Natural killer cell treated with Interleukin-12 subunit alpha and Interleukin-12 subunit beta and Interleukin-15 and Interleukin-18, amount 100 ng/mL, for 72 hours (primary cell): ENCODE measurements at regions not wholly inside any gene's neighbourhood (a gene's known extent, or its start where the extent isn't known, plus 50 kb on each side); places are given as distances from the start of the nearest gene placed in this dataset.
"Not testable (repeated sequence)": the region's sequence is repeated elsewhere in the genome, so short reads cannot be mapped to it uniquely, and the experiment has no call there.

Experiments used
- ATAC-seq, 2 donors: fragments of 150-1000 bp; cut with Tn5 transposase in 1 of 2; sonication (Bioruptor Pico), chemical (Tn5 transposase) in 1 of 2; 2 replicates each; pipeline ENCODE4 v1.10.0; 2021
- DNase-seq: peaks from one replicate; pipeline ENCODE4 v3.0.0; 2022; ENCODE audit warnings: low spot score
- H3K27ac Mint-ChIP-seq, 2 donors: 1 replicate in 1 of 2; 2 replicates in 1 of 2; pipeline ENCODE4 v1.8.0; 2022; ENCODE audit warnings: mixed read lengths in 2 of 2, mild to moderate bottlenecking in 1 of 2, moderate library complexity in 1 of 2
- H3K27me3 Mint-ChIP-seq, 2 donors: 1 replicate in 1 of 2; 2 replicates in 1 of 2; pipeline ENCODE4 v1.8.0; 2022; ENCODE audit warnings: mixed read lengths in 2 of 2
- H3K36me3 Mint-ChIP-seq: one replicate; pipeline ENCODE4 v1.8.0; 2022; ENCODE audit warnings: mixed read lengths
- H3K4me1 Mint-ChIP-seq, 2 donors: 1 replicate in 1 of 2; 2 replicates in 1 of 2; pipeline ENCODE4 v1.8.0; 2022; ENCODE audit warnings: low read depth in 2 of 2, mixed read lengths in 2 of 2, mild to moderate bottlenecking in 1 of 2
- H3K4me3 Mint-ChIP-seq: one replicate; pipeline ENCODE4 v1.8.0; 2022; ENCODE audit warnings: mixed read lengths
- H3K9me3 Mint-ChIP-seq: 2 replicates; pipeline ENCODE4 v1.8.0; 2022; ENCODE audit warnings: mixed read lengths

DNA sequence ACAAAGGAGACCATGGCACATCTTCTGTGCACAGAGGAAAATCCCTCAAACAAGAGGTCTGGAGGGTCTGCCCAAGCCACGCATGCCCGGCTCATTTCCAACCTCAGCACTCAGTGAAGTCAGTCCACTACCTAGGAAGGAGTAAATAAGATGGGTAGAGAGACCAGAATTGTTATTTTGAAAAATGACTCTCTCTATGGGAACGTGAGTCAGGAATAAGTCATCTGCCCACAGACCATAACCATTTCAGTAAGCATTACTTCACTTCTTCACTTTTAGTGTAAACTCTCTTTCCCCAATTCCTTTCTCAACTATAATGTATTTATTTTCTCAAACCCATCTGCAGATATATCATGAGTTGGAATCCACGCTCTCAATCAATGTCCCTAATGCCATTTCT, 1039.9 kb upstream of the USP15 start:
- H3K36me3 Mint-ChIP-seq: peaks cover 13% of the 10 kb centered on the region
- no peak for ATAC-seq
- H3K9me3 Mint-ChIP-seq: peaks cover 36% of the 10 kb centered on the region
- H3K27ac Mint-ChIP-seq: no peak overlapping the region
- H3K4me1 Mint-ChIP-seq: no peaks in the 10 kb centered on the region
- H3K27me3 Mint-ChIP-seq: no peaks in the 10 kb centered on the region
- DNase-seq: no peak
- H3K4me3 Mint-ChIP-seq: no peak overlapping the region

DNA sequence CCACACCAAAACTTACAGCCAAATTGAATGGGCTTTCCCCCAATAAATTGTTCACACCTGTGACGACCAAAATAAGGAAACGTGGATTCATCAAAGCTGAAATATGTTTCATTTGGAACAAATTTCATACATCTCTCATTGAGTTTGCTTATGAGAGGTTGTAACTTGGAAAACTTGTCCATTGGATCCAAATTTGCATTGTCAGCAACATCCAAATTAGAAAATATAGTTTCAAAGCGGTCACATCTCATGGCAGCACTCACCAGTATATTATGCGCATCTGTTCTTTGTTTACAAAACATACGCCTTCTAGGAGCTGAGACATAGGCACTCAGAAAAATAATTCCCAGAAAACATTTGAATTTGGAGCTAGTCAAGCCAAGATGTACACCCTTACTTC, 1028.2 kb upstream of the USP15 start:
- H3K27ac Mint-ChIP-seq: no peak overlapping the region
- H3K9me3 Mint-ChIP-seq: peaks cover 25% of the 10 kb centered on the region
- H3K27me3 Mint-ChIP-seq: no peaks in the 10 kb centered on the region
- H3K36me3 Mint-ChIP-seq: no peaks in the 10 kb centered on the region
- ATAC-seq (no peak), DNase-seq (no peak)
- H3K4me1 Mint-ChIP-seq: no peaks in the 10 kb centered on the region
- H3K4me3 Mint-ChIP-seq: no peak overlapping the region

DNA sequence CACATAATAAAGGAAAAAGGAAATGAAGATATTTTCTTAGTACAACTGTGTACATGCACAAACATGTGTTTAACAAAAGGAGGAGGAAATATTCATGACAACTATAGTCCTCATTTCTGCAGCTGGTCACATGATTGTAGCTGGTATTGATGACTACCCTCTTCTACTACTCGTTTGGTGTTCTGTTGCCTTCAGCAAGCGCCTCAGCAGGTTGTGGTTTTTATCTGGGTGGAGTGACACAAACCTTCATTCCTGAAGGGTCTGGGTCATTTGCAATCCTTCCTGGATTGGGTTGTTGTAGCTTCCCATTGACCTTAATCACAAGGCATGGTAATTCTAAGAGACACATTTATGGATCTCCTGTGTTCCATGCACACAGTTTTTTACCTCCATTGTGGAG, 1009.9 kb upstream of the USP15 start:
- no peaks in the 10 kb centered on the region for H3K4me1 Mint-ChIP-seq
- no peak overlapping the region for H3K27ac Mint-ChIP-seq
- no peaks in the 10 kb centered on the region for H3K27me3 Mint-ChIP-seq
- no peaks in the 10 kb centered on the region for H3K36me3 Mint-ChIP-seq
- H3K4me3 Mint-ChIP-seq: no peak overlapping the region
- ATAC-seq: no peak
- DNase-seq: no peak
- H3K9me3 Mint-ChIP-seq: peaks cover 30% of the 10 kb centered on the region

DNA sequence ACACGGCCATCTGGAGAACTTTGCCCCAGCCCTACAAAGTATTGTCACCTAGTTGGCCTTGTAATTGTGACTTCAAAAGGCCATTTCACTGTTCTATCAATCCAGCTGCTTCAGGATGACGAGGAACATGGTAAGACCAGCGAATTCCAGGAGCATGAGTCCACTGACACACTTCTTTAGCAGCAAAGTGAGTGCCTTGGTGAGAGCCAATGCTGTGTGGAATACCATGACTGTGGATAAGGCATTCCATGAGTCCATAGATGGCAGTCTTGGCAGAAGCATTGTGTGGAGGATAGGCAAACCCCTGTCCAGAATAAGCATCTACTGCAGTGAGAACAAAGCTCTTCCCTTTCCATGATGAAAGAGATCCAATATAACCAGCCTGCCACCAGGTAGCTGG, 1009.1 kb upstream of the USP15 start:
- Mint-ChIP-seq H3K4me1 (no peaks in the 10 kb centered on the region), H3K4me3 (no peak overlapping the region), H3K27ac (no peak overlapping the region), H3K9me3 (peaks cover 28% of the 10 kb centered on the region), H3K27me3 (no peaks in the 10 kb centered on the region), H3K36me3 (no peaks in the 10 kb centered on the region)
- ATAC-seq (no peak), DNase-seq (no peak)

DNA sequence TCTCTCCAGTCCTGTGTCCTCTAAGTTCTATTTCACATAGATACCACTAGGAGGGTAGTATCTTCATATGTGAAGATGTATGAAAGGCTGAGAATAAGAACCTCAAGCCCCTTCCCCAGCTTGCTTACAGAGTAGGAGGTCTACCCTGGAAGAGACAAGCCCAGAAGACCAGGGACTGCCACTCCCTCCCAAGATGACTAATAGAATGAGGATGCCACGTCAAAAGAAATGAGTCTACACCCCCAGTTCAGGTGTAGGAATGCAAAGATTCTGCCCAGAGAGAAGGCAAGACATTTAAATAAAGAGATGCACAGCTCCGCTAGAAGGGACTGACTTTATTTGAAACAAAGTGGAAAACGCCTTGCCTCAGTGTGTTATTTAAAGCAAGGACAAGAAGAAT, 1006.0 kb upstream of the USP15 start:
- DNase-seq: no peak
- no peak for ATAC-seq
- no peaks in the 10 kb centered on the region for H3K27me3 Mint-ChIP-seq
- H3K9me3 Mint-ChIP-seq: peaks cover 22% of the 10 kb centered on the region
- H3K27ac Mint-ChIP-seq: no peak overlapping the region
- H3K4me3 Mint-ChIP-seq: no peak overlapping the region
- no peaks in the 10 kb centered on the region for H3K36me3 Mint-ChIP-seq
- H3K4me1 Mint-ChIP-seq: no peaks in the 10 kb centered on the region

DNA sequence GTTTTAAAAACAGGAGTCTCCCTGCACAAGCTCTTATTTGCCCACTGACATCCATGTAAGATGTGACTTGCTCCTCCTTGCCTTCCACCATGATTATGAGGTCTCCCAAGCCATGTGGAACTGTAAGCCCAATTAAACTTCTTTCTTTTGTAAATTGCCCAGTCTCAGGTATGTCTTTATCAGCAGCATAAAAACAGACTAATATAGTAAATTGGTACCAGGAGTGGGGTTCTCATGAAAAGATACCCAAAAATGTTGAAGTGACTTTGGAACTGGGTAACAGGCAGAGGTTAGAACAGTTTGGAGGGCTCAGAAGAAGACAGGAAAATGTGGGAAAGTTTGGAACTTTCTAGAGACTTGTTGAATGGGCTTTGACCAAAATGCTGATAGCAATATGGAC, 995.9 kb upstream of the USP15 start:
- not testable (repeated sequence) for H3K27me3 Mint-ChIP-seq, H3K4me3 Mint-ChIP-seq, ATAC-seq, H3K27ac Mint-ChIP-seq, DNase-seq, H3K4me1 Mint-ChIP-seq
- peaks cover 27% of the 10 kb centered on the region for H3K9me3 Mint-ChIP-seq
- peaks cover 12% of the 10 kb centered on the region for H3K36me3 Mint-ChIP-seq

DNA sequence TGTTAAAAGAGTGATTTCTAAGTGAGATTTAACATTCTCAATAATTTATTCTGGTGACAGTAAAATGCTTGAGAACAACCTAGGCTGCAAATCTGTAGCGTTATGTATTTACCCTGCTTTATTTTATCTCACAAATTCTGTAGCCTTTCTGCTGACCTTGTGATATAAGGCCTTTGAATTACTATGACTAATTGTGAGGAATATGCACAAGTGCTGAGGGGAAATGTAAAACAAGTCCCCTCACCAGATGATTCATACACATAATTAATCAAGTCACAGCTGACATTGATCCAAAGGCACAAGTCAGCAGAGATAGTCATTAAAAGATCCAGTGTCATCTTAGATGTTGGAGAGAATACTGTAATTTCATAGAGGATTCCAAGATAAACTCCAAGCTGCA, 992.7 kb upstream of the USP15 start:
- Mint-ChIP-seq H3K36me3 (peaks cover 18% of the 10 kb centered on the region), H3K27me3 (no peaks in the 10 kb centered on the region), H3K4me3 (no peak overlapping the region), H3K27ac (no peak overlapping the region), H3K4me1 (no peaks in the 10 kb centered on the region), H3K9me3 (peaks cover 26% of the 10 kb centered on the region)
- no peak for ATAC-seq
- DNase-seq: no peak

DNA sequence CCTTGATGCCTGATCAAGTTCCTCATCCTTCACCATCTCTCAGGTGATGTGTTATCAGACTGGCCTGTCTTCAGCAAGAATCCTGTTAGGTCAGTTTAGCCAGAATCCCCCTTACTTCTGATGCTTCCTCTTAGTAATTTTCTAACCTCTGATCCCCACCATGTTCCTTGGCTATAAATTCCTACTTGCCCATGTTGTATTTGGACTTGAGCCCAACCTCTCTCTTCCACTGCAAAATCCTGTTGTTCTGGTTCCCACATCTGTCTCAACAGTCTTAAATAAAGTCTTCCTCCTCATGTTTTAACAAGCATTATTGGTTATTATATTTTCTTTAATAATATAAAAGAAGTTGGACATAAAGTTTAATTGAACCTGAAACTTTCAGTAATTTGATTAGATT, 987.8 kb upstream of the USP15 start:
- H3K27ac Mint-ChIP-seq: no peak overlapping the region
- peaks cover 6% of the 10 kb centered on the region for H3K36me3 Mint-ChIP-seq
- no peaks in the 10 kb centered on the region for H3K4me1 Mint-ChIP-seq
- ATAC-seq: no peak
- DNase-seq: no peak
- H3K9me3 Mint-ChIP-seq: peaks cover 9% of the 10 kb centered on the region
- H3K4me3 Mint-ChIP-seq: no peak overlapping the region
- no peaks in the 10 kb centered on the region for H3K27me3 Mint-ChIP-seq

DNA sequence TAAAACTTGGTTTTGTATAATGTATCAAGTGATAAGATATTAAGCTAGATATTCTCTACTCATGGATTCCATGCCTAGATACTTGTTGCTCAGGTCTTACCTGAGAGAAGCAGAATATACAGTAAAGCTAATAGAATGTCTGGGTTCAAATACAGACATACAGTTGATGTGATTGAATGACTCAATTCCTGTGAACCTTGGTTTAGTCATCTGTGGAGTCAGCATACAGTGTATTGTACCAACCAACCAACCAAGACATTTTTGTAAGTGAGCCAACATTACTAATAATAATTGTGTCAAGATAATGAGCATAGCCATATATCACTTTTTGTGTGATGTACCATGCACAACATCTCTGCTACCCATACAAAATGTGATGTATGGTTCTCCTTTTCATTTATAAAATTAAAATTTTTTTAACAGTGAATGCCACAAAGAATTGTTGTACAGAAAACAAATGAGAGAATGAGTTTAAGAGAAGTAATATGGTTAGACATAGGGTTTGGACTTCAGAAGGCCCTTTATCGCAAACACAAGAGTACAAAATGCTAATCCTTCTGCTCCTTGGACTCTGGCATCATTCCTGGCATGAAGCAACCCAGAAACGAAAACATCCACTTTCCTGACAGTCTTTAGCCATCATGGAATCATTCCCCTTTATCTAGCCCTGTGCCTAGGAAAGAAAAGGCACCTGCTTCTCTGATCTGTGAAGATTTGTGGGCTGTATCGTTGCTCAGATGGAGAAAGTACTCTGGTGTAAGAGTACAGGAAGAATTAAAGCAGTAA, 977.2 kb upstream of the USP15 start:
- no peak for DNase-seq
- H3K27ac Mint-ChIP-seq: no peak overlapping the region
- no peaks in the 10 kb centered on the region for H3K4me1 Mint-ChIP-seq
- H3K36me3 Mint-ChIP-seq: peaks cover 8% of the 10 kb centered on the region
- ATAC-seq: no peak
- H3K4me3 Mint-ChIP-seq: no peak overlapping the region
- H3K9me3 Mint-ChIP-seq: peaks cover 19% of the 10 kb centered on the region
- no peaks in the 10 kb centered on the region for H3K27me3 Mint-ChIP-seq

DNA sequence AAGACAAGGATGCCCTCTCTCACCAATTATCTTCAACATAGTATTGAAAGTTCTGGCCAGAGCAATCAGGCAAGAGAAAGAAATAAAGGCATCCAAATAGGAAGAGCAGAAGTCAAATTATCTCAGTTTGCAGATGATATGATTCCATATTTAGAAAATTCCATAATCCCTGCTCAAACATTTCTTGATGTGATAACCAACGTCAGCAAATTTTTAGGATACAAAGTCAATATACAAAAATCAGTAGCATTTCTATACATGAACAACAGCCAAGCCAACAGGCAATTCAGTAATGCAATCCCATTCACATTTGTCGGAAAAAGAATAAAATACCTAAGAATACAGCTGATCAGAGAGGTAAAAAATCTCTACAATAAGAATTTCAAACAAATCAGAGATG, 969.7 kb upstream of the USP15 start:
- Mint-ChIP-seq H3K9me3 (peaks cover 28% of the 10 kb centered on the region), H3K36me3 (peaks cover 22% of the 10 kb centered on the region), H3K27ac (no peak overlapping the region), H3K4me1 (no peaks in the 10 kb centered on the region), H3K4me3 (no peak overlapping the region), H3K27me3 (no peaks in the 10 kb centered on the region)
- DNase-seq (no peak), ATAC-seq (no peak)

DNA sequence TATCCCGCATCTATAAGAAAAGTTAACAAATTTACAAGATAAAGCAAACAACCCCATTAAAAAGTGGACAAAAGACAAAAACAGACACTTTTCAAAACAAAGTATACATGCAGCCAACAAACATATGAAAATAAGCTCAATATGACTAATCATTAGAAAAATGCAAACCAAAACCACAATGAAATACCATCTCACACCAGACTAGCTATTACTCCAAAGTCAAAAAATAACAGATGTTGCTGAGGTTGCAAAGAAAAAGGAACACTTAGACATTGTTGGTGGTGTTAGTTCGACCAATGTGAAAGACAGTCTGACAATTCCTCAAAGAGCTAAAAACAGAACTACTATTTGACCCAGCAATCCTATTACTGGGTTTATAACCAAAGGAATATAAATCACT, 968.6 kb upstream of the USP15 start:
- Mint-ChIP-seq H3K36me3 (peaks cover 26% of the 10 kb centered on the region), H3K27ac (no peak overlapping the region), H3K9me3 (peaks cover 32% of the 10 kb centered on the region), H3K4me1 (no peaks in the 10 kb centered on the region), H3K27me3 (no peaks in the 10 kb centered on the region), H3K4me3 (no peak overlapping the region)
- ATAC-seq (no peak), DNase-seq (no peak)

DNA sequence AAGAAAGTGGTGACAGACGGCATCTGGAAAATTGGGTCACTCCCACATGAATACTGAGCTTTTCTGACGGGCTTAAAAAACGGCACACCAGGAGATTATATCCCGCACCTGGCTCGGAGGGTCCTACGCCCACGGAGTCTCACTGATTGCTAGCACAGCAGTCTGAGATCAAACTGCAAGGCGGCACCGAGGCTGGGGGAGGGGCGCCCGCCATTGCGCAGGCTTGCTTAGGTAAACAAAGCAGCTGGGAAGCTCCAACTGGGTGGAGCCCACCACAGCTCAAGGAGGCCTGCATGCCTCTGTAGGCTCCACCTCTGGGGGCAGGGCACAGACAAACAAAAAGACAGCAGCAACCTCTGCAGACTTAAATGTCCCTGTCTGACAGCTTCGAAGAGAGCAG, 966.2 kb upstream of the USP15 start:
- H3K9me3 Mint-ChIP-seq: peaks cover 36% of the 10 kb centered on the region
- not testable (repeated sequence) for H3K4me3 Mint-ChIP-seq, H3K4me1 Mint-ChIP-seq, DNase-seq, H3K27me3 Mint-ChIP-seq, H3K27ac Mint-ChIP-seq, ATAC-seq
- H3K36me3 Mint-ChIP-seq: peaks cover 19% of the 10 kb centered on the region

DNA sequence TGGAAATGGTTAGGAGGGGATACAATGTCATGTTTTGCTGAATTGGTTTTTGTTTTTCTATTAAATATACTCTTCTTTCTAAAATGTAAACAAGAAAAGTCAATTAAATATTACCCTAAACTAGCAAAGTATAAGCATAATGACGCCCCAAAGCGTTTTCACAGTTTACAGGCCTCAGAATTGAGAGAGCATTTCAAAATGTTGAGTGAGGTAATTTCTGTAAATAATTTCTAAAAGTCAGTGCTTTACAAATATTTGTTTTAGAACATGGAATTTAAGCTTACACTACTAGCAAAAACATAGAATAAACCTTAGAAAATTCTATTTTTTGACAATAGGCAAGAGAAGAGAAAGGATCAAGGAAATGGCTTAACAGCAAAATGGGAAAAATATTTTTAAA, 958.4 kb upstream of the USP15 start:
- ATAC-seq (no peak), DNase-seq (no peak)
- H3K27me3 Mint-ChIP-seq: no peaks in the 10 kb centered on the region
- H3K9me3 Mint-ChIP-seq: peaks cover 9% of the 10 kb centered on the region
- no peaks in the 10 kb centered on the region for H3K4me1 Mint-ChIP-seq
- H3K36me3 Mint-ChIP-seq: no peaks in the 10 kb centered on the region
- H3K4me3 Mint-ChIP-seq: no peak overlapping the region
- no peak overlapping the region for H3K27ac Mint-ChIP-seq

DNA sequence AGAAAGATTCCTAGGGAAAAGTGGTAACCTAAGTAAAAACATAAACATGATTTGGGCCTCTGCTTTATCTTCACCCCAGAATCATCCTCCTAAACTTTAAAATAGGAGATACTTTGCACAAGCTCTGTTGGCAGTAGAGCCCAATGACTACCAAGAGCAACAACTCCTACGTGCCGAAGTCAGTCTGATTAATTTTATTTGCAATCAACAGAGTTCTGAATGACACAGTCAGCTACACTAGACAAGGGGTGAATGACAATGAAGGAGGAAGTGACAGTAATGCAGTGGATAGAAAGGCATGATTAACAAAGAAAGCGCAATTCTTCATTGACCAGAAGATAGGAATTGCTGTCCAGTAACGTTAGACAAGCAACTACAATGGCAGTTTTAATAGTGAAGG, 957.9 kb upstream of the USP15 start:
- H3K9me3 Mint-ChIP-seq: peaks cover 9% of the 10 kb centered on the region
- DNase-seq: no peak
- H3K27me3 Mint-ChIP-seq: no peaks in the 10 kb centered on the region
- no peak for ATAC-seq
- no peaks in the 10 kb centered on the region for H3K36me3 Mint-ChIP-seq
- H3K4me1 Mint-ChIP-seq: no peaks in the 10 kb centered on the region
- H3K27ac Mint-ChIP-seq: no peak overlapping the region
- H3K4me3 Mint-ChIP-seq: no peak overlapping the region

DNA sequence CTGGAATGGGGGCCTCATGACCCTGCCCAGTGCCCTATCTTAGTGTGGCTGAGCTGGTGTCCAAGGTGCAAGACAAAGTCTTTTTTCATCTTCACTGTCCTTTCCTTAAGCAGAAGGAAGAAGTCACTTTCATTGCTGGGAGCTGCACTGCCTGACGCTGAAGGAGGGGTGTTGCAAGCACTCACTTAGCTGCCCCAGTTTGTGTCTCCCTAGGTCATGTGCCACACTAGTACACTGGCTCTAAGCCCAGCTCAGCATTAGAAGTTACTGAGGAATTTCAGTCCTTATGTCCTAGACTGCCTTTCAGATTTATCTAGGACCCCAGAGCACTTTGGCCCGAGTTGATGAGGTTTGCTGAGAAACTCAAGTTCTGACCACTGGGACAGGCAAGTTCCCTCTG, 952.0 kb upstream of the USP15 start:
- Mint-ChIP-seq H3K4me3 (no peak overlapping the region), H3K4me1 (no peaks in the 10 kb centered on the region), H3K9me3 (peaks cover 12% of the 10 kb centered on the region), H3K27me3 (no peaks in the 10 kb centered on the region), H3K36me3 (peaks cover 4% of the 10 kb centered on the region), H3K27ac (no peak overlapping the region)
- ATAC-seq (no peak), DNase-seq (no peak)
